ENCODE measurements at regions not wholly inside any gene's neighbourhood (a gene's known extent, or its start where the extent isn't known, plus 50 kb on each side); places are given as distances from the start of the nearest gene placed in this dataset.

GRCh38 chr5:36482812-36483211, 123.6 kb upstream of the SLC1A3 start:
- TF ChIP-seq POLR2AphosphoS5 (IDR thresholded peaks at IDR 0.05; ENCODE audit: low read depth, low read length) (no peak), POLR2A (IDR thresholded peaks at IDR 0.05; ENCODE audit: low read depth, low read length) (no peak)

Measured in GM12892 (cell line).